PFSK-1 (cell line): ENCODE measurements at regions not wholly inside any gene's neighbourhood (a gene's known extent, or its start where the extent isn't known, plus 50 kb on each side); places are given as distances from the start of the nearest gene placed in this dataset.

Source experiments
- FOXP2 ChIP-seq: optimal IDR thresholded peaks from 2 replicates; pipeline ENCODE3; 2011; ENCODE audit warnings: borderline replicate concordance, control low read depth, inconsistent platforms; ENCODE audit not compliant: insufficient read depth; ENCODE audit errors: extremely low read length, extremely low read depth
- POLR2AphosphoS5 ChIP-seq: IDR thresholded peaks from 2 replicates; pipeline ENCODE4 v1.6.1; 2012; ENCODE audit warnings: low read depth, mild to moderate bottlenecking, control low read depth, low read length, moderate library complexity
- REST ChIP-seq, 2 experiments: IDR thresholded peaks; 2 replicates each; pipeline versions ENCODE4 v1.6.1 to v1.8.0; 2011 to 2012; ENCODE audit warnings: low read depth in 2 of 2, low read length in 2 of 2, control low read depth in 1 of 2, inconsistent platforms in 1 of 2, mild to moderate bottlenecking in 1 of 2, moderate library complexity in 1 of 2; ENCODE audit not compliant: insufficient read depth in 1 of 2
- SIN3A ChIP-seq: IDR thresholded peaks from 2 replicates; pipeline ENCODE4 v1.6.1; 2012; ENCODE audit warnings: mild to moderate bottlenecking, low read length, moderate library complexity, borderline replicate concordance; ENCODE audit not compliant: insufficient read depth
- TAF1 ChIP-seq: IDR thresholded peaks from 2 replicates; pipeline ENCODE4 v1.6.1; 2012; ENCODE audit warnings: low read length, control low read depth, borderline replicate concordance; ENCODE audit not compliant: insufficient read depth

DNA sequence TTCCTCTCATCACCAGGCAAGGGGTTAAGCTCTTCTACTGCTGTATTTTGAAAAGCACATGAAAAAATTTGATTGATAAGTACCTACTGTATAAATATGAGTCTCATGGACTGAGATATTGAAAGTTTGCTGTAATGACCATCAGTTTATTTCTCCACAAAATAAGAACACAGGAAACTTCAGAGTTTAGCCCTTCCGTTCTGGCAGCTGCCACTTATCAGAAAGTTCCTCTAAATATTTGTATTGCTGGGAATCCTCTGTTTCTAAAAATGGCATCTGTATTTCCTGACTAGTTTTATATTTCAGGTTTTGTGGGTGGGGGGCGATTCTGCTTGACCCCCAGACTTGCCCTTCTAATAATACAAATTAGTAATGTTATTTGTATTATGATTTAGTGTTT is 92.0 kb downstream of the LYZL2 start:
- no peak for TF ChIP-seq TAF1
- no peak for TF ChIP-seq SIN3A
- TF ChIP-seq POLR2AphosphoS5, result no peak
- TF ChIP-seq REST (IDR thresholded peaks at IDR 0.05; ENCODE audit: insufficient read depth in 1 of 2, low read depth in 2 of 2, low read length in 2 of 2), result no peak
- no peak for TF ChIP-seq FOXP2

DNA sequence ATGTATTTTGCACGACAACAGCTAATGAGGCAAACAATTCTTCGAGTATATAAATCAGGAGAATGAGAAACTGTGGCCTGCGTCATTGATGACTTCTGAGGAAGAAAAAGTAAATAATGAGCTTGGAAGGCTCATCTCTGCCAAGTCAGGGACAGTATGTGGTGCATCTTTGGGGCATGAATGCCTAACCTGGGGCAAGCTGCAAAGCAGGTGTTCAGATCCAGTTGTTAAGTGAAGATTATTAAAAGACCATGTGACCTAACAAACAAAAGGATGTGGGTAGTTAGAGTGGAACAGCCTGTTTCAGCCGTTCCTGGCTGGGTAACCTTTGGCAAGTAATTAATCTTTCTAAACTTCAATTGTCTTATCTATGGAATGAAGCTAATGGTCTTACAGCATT is 93.0 kb downstream of the LYZL2 start:
- TF ChIP-seq REST (IDR thresholded peaks at IDR 0.05; ENCODE audit: insufficient read depth in 1 of 2, low read depth in 2 of 2, low read length in 2 of 2), result no peak
- TF ChIP-seq TAF1, result no peak
- TF ChIP-seq FOXP2, result no peak
- no peak for TF ChIP-seq POLR2AphosphoS5
- no peak for TF ChIP-seq SIN3A

- no peak for TF ChIP-seq FOXP2
- no peak for TF ChIP-seq TAF1
- no peak for TF ChIP-seq POLR2AphosphoS5
- no peak for TF ChIP-seq SIN3A
- TF ChIP-seq REST (IDR thresholded peaks at IDR 0.05; ENCODE audit: insufficient read depth in 1 of 2, low read depth in 2 of 2, low read length in 2 of 2), result no peak
Measured at GRCh38 chr10:30535677-30536076, 93.9 kb downstream of the LYZL2 start.

GRCh38 chr10:30534465-30535144 is 94.9 kb downstream of the LYZL2 start:
- TF ChIP-seq SIN3A, result no peak

- TF ChIP-seq POLR2AphosphoS5 (no peak), FOXP2 (no peak)
Measured at GRCh38 chr10:30531751-30532530, 97.6 kb downstream of the LYZL2 start.

DNA sequence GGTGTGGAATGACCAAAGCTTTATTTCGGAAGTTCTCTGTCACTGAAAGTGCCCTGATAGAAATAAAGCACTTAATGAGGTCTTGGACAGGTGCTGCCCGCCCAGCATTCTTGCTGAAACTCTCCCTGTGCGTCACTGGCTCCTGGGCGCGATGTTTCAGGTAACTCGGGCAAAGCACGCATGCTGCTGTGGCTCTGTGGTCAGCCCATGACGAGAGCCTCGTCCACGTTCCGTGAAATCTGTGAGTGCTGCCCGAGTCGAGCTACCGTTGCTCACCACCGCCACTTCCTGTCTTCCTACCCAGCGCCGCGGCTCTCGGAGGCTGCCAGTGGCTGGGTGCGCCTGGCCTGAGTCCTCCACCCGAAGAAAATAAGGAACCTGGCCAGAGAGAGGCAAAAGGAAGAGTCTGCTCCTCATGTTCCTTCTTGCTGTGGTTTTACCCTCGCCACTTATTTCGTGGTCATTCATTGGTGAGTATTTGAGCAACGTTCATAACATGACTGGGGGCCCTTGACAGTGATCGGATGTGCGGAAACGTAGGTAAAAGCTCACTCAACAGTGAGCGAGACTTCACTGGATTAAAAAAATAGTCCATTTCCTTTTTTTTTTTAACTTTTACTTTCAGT is 95.5 kb downstream of the MAP3K8 start:
- no peak for TF ChIP-seq FOXP2
- TF ChIP-seq POLR2AphosphoS5, result no peak
- TF ChIP-seq SIN3A, result no peak
- TF ChIP-seq REST (IDR thresholded peaks at IDR 0.05; ENCODE audit: insufficient read depth in 1 of 2, low read depth in 2 of 2, low read length in 2 of 2), result no peak
- TF ChIP-seq TAF1, result no peak
